ENCODE measurements at regions not wholly inside any gene's neighbourhood (a gene's known extent, or its start where the extent isn't known, plus 50 kb on each side); places are given as distances from the start of the nearest gene placed in this dataset.

GRCh38 chr18:14031053-14031452 lies 101.2 kb downstream of the ZNF519 start:
- no peak for DNase-seq (ENCODE audit: low read depth, low spot score)
- in situ Hi-C loops (cut with HindIII; ENCODE audit: low pct_unique_long_range_greater_than_20kb, low sequenced_read_pairs), result no loop called here

- in situ Hi-C loops (cut with HindIII; ENCODE audit: low pct_unique_long_range_greater_than_20kb, low sequenced_read_pairs), result no loop called here
- no peak for DNase-seq (ENCODE audit: low read depth, low spot score)
Measured at GRCh38 chr18:14029512-14029911, 102.7 kb downstream of the ZNF519 start.

- in situ Hi-C loops (cut with HindIII; ENCODE audit: low pct_unique_long_range_greater_than_20kb, low sequenced_read_pairs), result no loop called here
Measured at GRCh38 chr18:14026199-14026598, 106.0 kb downstream of the ZNF519 start.

GRCh38 chr18:14025306-14025940 lies 106.8 kb downstream of the ZNF519 start:
- in situ Hi-C loops (cut with HindIII; ENCODE audit: low pct_unique_long_range_greater_than_20kb, low sequenced_read_pairs), result no loop called here
- no peak for DNase-seq (ENCODE audit: low read depth, low spot score)

More at GRCh38 chr18:14026199-14026598, 106.0 kb downstream of the ZNF519 start:
- DNase-seq (ENCODE audit: low read depth, low spot score), result no peak

- DNase-seq (ENCODE audit: low read depth, low spot score), result no peak
- in situ Hi-C loops (cut with HindIII; ENCODE audit: low pct_unique_long_range_greater_than_20kb, low sequenced_read_pairs), result no loop called here
Measured at GRCh38 chr18:14015416-14015815, 100.1 kb upstream of the MC2R start.

GRCh38 chr18:14014456-14014855 lies 99.1 kb upstream of the MC2R start:
- in situ Hi-C loops (cut with HindIII; ENCODE audit: low pct_unique_long_range_greater_than_20kb, low sequenced_read_pairs), result no loop called here
- no peak for DNase-seq (ENCODE audit: low read depth, low spot score)

- no peak for DNase-seq (ENCODE audit: low read depth, low spot score)
- in situ Hi-C loops (cut with HindIII; ENCODE audit: low pct_unique_long_range_greater_than_20kb, low sequenced_read_pairs), result no loop called here
Measured at GRCh38 chr18:14000884-14001283, 85.5 kb upstream of the MC2R start.

- no peak for DNase-seq (ENCODE audit: low read depth, low spot score)
- in situ Hi-C loops (cut with HindIII; ENCODE audit: low pct_unique_long_range_greater_than_20kb, low sequenced_read_pairs), result no loop called here
Measured at GRCh38 chr18:13999231-13999630, 83.9 kb upstream of the MC2R start.

GRCh38 chr18:13998571-13998970 lies 83.2 kb upstream of the MC2R start:
- in situ Hi-C loops (cut with HindIII; ENCODE audit: low pct_unique_long_range_greater_than_20kb, low sequenced_read_pairs), result no loop called here
- no peak for DNase-seq (ENCODE audit: low read depth, low spot score)

- in situ Hi-C loops (cut with HindIII; ENCODE audit: low pct_unique_long_range_greater_than_20kb, low sequenced_read_pairs), result no loop called here
Measured at GRCh38 chr18:13993730-13994129, 78.4 kb upstream of the MC2R start.

GRCh38 chr18:13992826-13993540 lies 77.6 kb upstream of the MC2R start:
- in situ Hi-C loops (cut with HindIII; ENCODE audit: low pct_unique_long_range_greater_than_20kb, low sequenced_read_pairs), result no loop called here

More at GRCh38 chr18:13993730-13994129, 78.4 kb upstream of the MC2R start:
- no peak for DNase-seq (ENCODE audit: low read depth, low spot score)

GRCh38 chr18:13989199-13989598 lies 73.9 kb upstream of the MC2R start:
- in situ Hi-C loops (cut with HindIII; ENCODE audit: low pct_unique_long_range_greater_than_20kb, low sequenced_read_pairs), result no loop called here
- no peak for DNase-seq (ENCODE audit: low read depth, low spot score)

More at GRCh38 chr18:13992826-13993540, 77.6 kb upstream of the MC2R start:
- no peak for DNase-seq (ENCODE audit: low read depth, low spot score)

- in situ Hi-C loops (cut with HindIII; ENCODE audit: low pct_unique_long_range_greater_than_20kb, low sequenced_read_pairs), result no loop called here
- DNase-seq (ENCODE audit: low read depth, low spot score), result no peak
Measured at GRCh38 chr18:13987956-13988355, 72.6 kb upstream of the MC2R start.

GRCh38 chr18:13984080-13984479 lies 68.7 kb upstream of the MC2R start:
- DNase-seq (ENCODE audit: low read depth, low spot score), result no peak
- in situ Hi-C loops (cut with HindIII; ENCODE audit: low pct_unique_long_range_greater_than_20kb, low sequenced_read_pairs), result no loop called here

- in situ Hi-C loops (cut with HindIII; ENCODE audit: low pct_unique_long_range_greater_than_20kb, low sequenced_read_pairs), result no loop called here
- DNase-seq (ENCODE audit: low read depth, low spot score), result no peak
Measured at GRCh38 chr18:13983506-13983905, 68.2 kb upstream of the MC2R start.

GRCh38 chr18:13982126-13982525 lies 66.8 kb upstream of the MC2R start:
- peak; percentile 15 for DNase-seq (ENCODE audit: low read depth, low spot score)
- in situ Hi-C loops (cut with HindIII; ENCODE audit: low pct_unique_long_range_greater_than_20kb, low sequenced_read_pairs), result no loop called here

GRCh38 chr18:13973061-13973575 lies 57.8 kb upstream of the MC2R start:
- DNase-seq (ENCODE audit: low read depth, low spot score), result peak; percentile 24
- in situ Hi-C loops (cut with HindIII; ENCODE audit: low pct_unique_long_range_greater_than_20kb, low sequenced_read_pairs), result no loop called here
